H1 (cell line): ENCODE measurements at regions not wholly inside any gene's neighbourhood (a gene's known extent, or its start where the extent isn't known, plus 50 kb on each side); places are given as distances from the start of the nearest gene placed in this dataset.

ENCODE experiments used
- CTCF ChIA-PET: fragments of 300-600 bp; sonication (Branson Sonifier 250); formaldehyde crosslinking; loops from one replicate; lab custom pipeline; 2021; ENCODE audit not compliant: partially characterized antibody; lab: Charles Lee
- POLR2A ChIA-PET: fragments of 300-600 bp; sonication (Branson Sonifier 250); formaldehyde crosslinking; loops from one replicate; lab custom pipeline; 2021; ENCODE audit warnings: inconsistent platforms; ENCODE audit not compliant: partially characterized antibody; lab: Charles Lee
- DNase-seq, 2 experiments: peaks; one replicate each; pipeline versions ENCODE4 v3.0.0 to v3.0.0-alpha.2; 2010 to 2022; ENCODE audit warnings: low spot score in 2 of 2, low read depth in 1 of 2, mixed read lengths in 1 of 2
- FAIRE-seq: peaks from 2 replicates; lab custom pipeline; 2011; peaks lifted over from hg19 to GRCh38; lab: Jason Lieb, UNC
- H2AFZ ChIP-seq: 2 replicates; pipeline ENCODE4 v1.8.1; 2012; ENCODE audit warnings: low read length, inconsistent platforms
- H2AK5ac ChIP-seq: 2 replicates; pipeline ENCODE4 v1.6.1; 2013; ENCODE audit warnings: low read depth, low read length
- H2BK120ac ChIP-seq: replicated peaks from 2 replicates; pipeline ENCODE3; 2013; ENCODE audit warnings: low read depth, low read length, inconsistent platforms
- H2BK12ac ChIP-seq: 2 replicates; pipeline ENCODE4 v1.6.1; 2013; ENCODE audit warnings: low read depth, low read length
- H2BK15ac ChIP-seq: 2 replicates; pipeline ENCODE4 v1.6.1; 2013; ENCODE audit warnings: low read length
- H2BK20ac ChIP-seq: 2 replicates; pipeline ENCODE4 v1.6.1; 2013; ENCODE audit warnings: low read length
- H2BK5ac ChIP-seq: 2 replicates; pipeline ENCODE4 v1.6.1; 2013; ENCODE audit warnings: low read depth, low read length
- H3K14ac ChIP-seq: 2 replicates; pipeline ENCODE4 v1.6.1; 2013; ENCODE audit warnings: inconsistent platforms; ENCODE audit not compliant: insufficient read length
- H3K18ac ChIP-seq: 2 replicates; pipeline ENCODE4 v1.6.1; 2013; ENCODE audit warnings: low read length; ENCODE audit errors: extremely low read depth
- H3K23ac ChIP-seq: 2 replicates; pipeline ENCODE4 v1.6.1; 2013; ENCODE audit warnings: inconsistent platforms; ENCODE audit not compliant: insufficient read length
- H3K23me2 ChIP-seq: 2 replicates; pipeline ENCODE4 v1.6.1; 2013; ENCODE audit warnings: low read depth, low read length
- H3K27ac ChIP-seq: 2 replicates; pipeline ENCODE4 v1.6.1; 2011; ENCODE audit warnings: low read depth, low read length, inconsistent platforms
- H3K27me3 ChIP-seq, 4 experiments: replicated peaks in 1 of 4; 1 replicate in 1 of 4; 2 replicates in 3 of 4; pipeline versions ENCODE4 v1.6.1 to v1.8.1; 2011 to 2013; ENCODE audit warnings: low read length in 3 of 4, mild to moderate bottlenecking in 3 of 4, inconsistent platforms in 2 of 4, mixed read lengths in 2 of 4, moderate library complexity in 1 of 4; ENCODE audit not compliant: control insufficient read depth in 3 of 4, insufficient read depth in 3 of 4; ENCODE audit errors: extremely low read depth in 1 of 4
- H3K36me3 ChIP-seq, 4 experiments: 2 replicates each; pipeline versions ENCODE4 v1.6.1 to v1.8.1; 2011 to 2013; ENCODE audit warnings: mild to moderate bottlenecking in 4 of 4, low read length in 3 of 4, moderate library complexity in 2 of 4, control low read depth in 1 of 4, inconsistent platforms in 1 of 4; ENCODE audit not compliant: insufficient read depth in 4 of 4, control insufficient read depth in 2 of 4
- H3K4ac ChIP-seq: replicated peaks from 2 replicates; pipeline ENCODE3; 2013; ENCODE audit warnings: low read length, low read depth, mixed read lengths, inconsistent platforms; ENCODE audit not compliant: insufficient read length
- H3K4me1 ChIP-seq, 4 experiments: replicated peaks in 1 of 4; 1 replicate in 1 of 4; 2 replicates in 3 of 4; pipeline versions ENCODE4 v1.6.1 to v1.8.1; 2011 to 2013; ENCODE audit warnings: low read length in 3 of 4, inconsistent platforms in 2 of 4, mixed read lengths in 1 of 4; ENCODE audit not compliant: insufficient read depth in 4 of 4, control insufficient read depth in 3 of 4
- H3K4me2 ChIP-seq, 2 experiments: 2 replicates each; pipeline versions ENCODE4 v1.6.1 to v1.8.1; 2011 to 2013; ENCODE audit warnings: low read depth in 2 of 2, low read length in 2 of 2, control low read depth in 1 of 2, inconsistent platforms in 1 of 2, mild to moderate bottlenecking in 1 of 2; ENCODE audit not compliant: insufficient read depth in 1 of 2
- H3K4me3 ChIP-seq, 4 experiments: fragments of 200-600, 300-600 bp in 1 of 4; sonication (generic), shearing (Covaris generic), sonication (Bioruptor Twin) in 1 of 4; 2 replicates each; pipeline versions ENCODE4 v1.5.1 to v1.8.1; 2011 to 2016; ENCODE audit warnings: low read length in 4 of 4, low read depth in 3 of 4, control low read depth in 2 of 4, inconsistent platforms in 2 of 4, mild to moderate bottlenecking in 2 of 4, mixed read lengths in 1 of 4, moderate library complexity in 1 of 4; ENCODE audit not compliant: insufficient read depth in 2 of 4; ENCODE audit errors: extremely low read depth in 1 of 4
- H3K56ac ChIP-seq: replicated peaks from 2 replicates; pipeline ENCODE3; 2013; ENCODE audit warnings: low read depth, mild to moderate bottlenecking, mixed read lengths, low read length, inconsistent platforms; ENCODE audit not compliant: insufficient read length
- H3K79me1 ChIP-seq: 2 replicates; pipeline ENCODE4 v1.6.1; 2013; ENCODE audit warnings: low read depth, low read length, control low read depth
- H3K79me2 ChIP-seq, 2 experiments: 2 replicates each; pipeline versions ENCODE4 v1.6.1 to v1.8.1; 2012 to 2013; ENCODE audit warnings: low read length in 2 of 2, mild to moderate bottlenecking in 2 of 2, inconsistent platforms in 1 of 2; ENCODE audit not compliant: insufficient read depth in 2 of 2, control insufficient read depth in 1 of 2
- H3K9ac ChIP-seq, 4 experiments: replicated peaks in 1 of 4; 1 replicate in 1 of 4; 2 replicates in 3 of 4; pipeline versions ENCODE4 v1.6.1 to v1.8.1; 2011 to 2013; ENCODE audit warnings: low read depth in 3 of 4, low read length in 3 of 4, control low read depth in 2 of 4, mild to moderate bottlenecking in 2 of 4, moderate library complexity in 2 of 4, inconsistent platforms in 1 of 4; ENCODE audit errors: extremely low read depth in 1 of 4
- H3K9me3 ChIP-seq, 2 experiments: 2 replicates each; pipeline versions ENCODE4 v1.6.1 to v1.8.1; 2012 to 2013; ENCODE audit warnings: mild to moderate bottlenecking in 2 of 2, moderate library complexity in 2 of 2, control low read depth in 1 of 2, inconsistent platforms in 1 of 2, low read depth in 1 of 2, low read length in 1 of 2, mixed read lengths in 1 of 2; ENCODE audit not compliant: insufficient read depth in 2 of 2
- H4K20me1 ChIP-seq, 2 experiments: replicated peaks in 1 of 2; 2 replicates each; pipeline versions ENCODE3 to v1.8.1; 2011 to 2013; ENCODE audit warnings: inconsistent platforms in 2 of 2, low read length in 2 of 2, mild to moderate bottlenecking in 1 of 2; ENCODE audit not compliant: insufficient read depth in 2 of 2, control insufficient read depth in 1 of 2
- H4K5ac ChIP-seq: 2 replicates; pipeline ENCODE4 v1.6.1; 2013; ENCODE audit warnings: low read length, low read depth, mixed read lengths, inconsistent platforms; ENCODE audit not compliant: insufficient read length
- H4K8ac ChIP-seq: 2 replicates; pipeline ENCODE4 v1.8.0; 2013; ENCODE audit warnings: mild to moderate bottlenecking, moderate library complexity, low read length, inconsistent platforms; ENCODE audit not compliant: insufficient read depth; ENCODE audit errors: extremely low read depth
- H4K91ac ChIP-seq: replicated peaks from 2 replicates; pipeline ENCODE3; 2013; ENCODE audit warnings: low read length, mixed read lengths, inconsistent platforms; ENCODE audit not compliant: insufficient read length
- MAFK ChIP-seq: IDR thresholded peaks from 2 replicates; pipeline ENCODE4 v1.6.1; 2012; ENCODE audit warnings: low read depth, mild to moderate bottlenecking, improper control_type of control experiment, low read length
- SP2 ChIP-seq: IDR thresholded peaks from 2 replicates; pipeline ENCODE4 v1.6.1; 2012; ENCODE audit warnings: mild to moderate bottlenecking, low read length, inconsistent platforms
- USF2 ChIP-seq: IDR thresholded peaks from 2 replicates; pipeline ENCODE4 v1.6.1; 2011; ENCODE audit warnings: low read length, improper control_type of control experiment
- WGBS, 2 experiments: shearing (Covaris generic) in 1 of 2; methylation state at CpG; one replicate each; pipeline versions ENCODE4 v1.1.6 to v1.1.7; 2013 to 2015; ENCODE audit warnings: low lambda C conversion rate in 2 of 2, mixed read lengths in 2 of 2, inconsistent platforms in 1 of 2, low coverage in 1 of 2, missing lambda C conversion rate in 1 of 2; ENCODE audit not compliant: insufficient replicate concordance in 2 of 2, insufficient coverage in 1 of 2, insufficient read length in 1 of 2; ENCODE audit errors: extremely low coverage in 1 of 2, missing lambda C conversion rate in 1 of 2; 5-methylcytosine and 5-hydroxymethylcytosine counted together

DNA sequence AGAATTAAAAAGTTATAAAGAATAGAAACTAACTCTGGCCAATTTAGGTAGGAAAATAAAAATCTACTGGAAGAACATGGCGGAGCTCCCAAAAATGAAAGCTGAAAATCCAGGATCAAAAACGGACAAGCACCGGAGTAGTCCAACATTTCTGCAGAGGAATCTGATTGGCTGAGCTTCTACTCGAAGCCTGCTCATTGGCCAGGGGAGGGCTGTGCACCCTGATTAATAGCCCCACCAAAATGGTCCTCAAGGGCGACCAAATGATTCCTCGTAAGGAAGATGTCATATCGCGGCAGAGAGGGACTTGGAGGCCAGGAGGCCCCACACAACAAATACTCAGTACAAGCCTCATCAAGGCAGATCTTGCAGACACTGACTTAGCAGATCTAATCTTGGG is 900.7 kb downstream of the UQCRFS1 start:
- no peak overlapping the region; the same call in 1 of the 2 replicates for H2BK12ac ChIP-seq
- DNase-seq (no peak), FAIRE-seq (no peak)
- H3K14ac ChIP-seq = no peak overlapping the region
- POLR2A ChIA-PET = no interaction called here
- H2AFZ ChIP-seq = no peak overlapping the region
- no peak overlapping the region for H2BK15ac ChIP-seq
- H2BK5ac ChIP-seq = no peak overlapping the region
- no peak overlapping the region for H2AK5ac ChIP-seq
- no peak overlapping the region for H2BK20ac ChIP-seq
- H3K4ac ChIP-seq = no peak overlapping the region
- H3K79me1 ChIP-seq = no peaks in the 10 kb centered on the region
- no peak overlapping the region for H3K4me2 ChIP-seq
- TF ChIP-seq USF2 (no peak), SP2 (no peak), MAFK (no peak)
- WGBS, 2 experiments = 97% methylated on average over 8 of the region's 8 CpGs; no CpG with 5 or more reads in 1 of the 2 experiments
- no peak overlapping the region for H4K8ac ChIP-seq
- no peak overlapping the region for H3K4me3 ChIP-seq
- no peaks in the 10 kb centered on the region for H4K20me1 ChIP-seq
- H3K4me1 ChIP-seq = peaks cover 0 to 10% (median 5%) of the 10 kb centered on the region in 4 experiments; a peak in 5 of 7 replicates
- CTCF ChIA-PET = interaction anchor here (1.5 to 20.3 kb wide), 2 partner anchors 66 to 74 kb away, joined by 3 to 289 read pairs; no protein-coding TSS in a partner anchor
- H3K23me2 ChIP-seq = no peaks in the 10 kb centered on the region
- H2BK120ac ChIP-seq = no peak overlapping the region
- H4K5ac ChIP-seq = no peak overlapping the region
- H3K9ac ChIP-seq = no peak overlapping the region
- H3K27ac ChIP-seq = no peak overlapping the region
- no peaks in the 10 kb centered on the region for H3K9me3 ChIP-seq
- no peak overlapping the region for H3K18ac ChIP-seq
- H3K36me3 ChIP-seq = no peaks in the 10 kb centered on the region
- H3K79me2 ChIP-seq = no peaks in the 10 kb centered on the region
- H3K23ac ChIP-seq = no peak overlapping the region
- H4K91ac ChIP-seq = no peak overlapping the region
- H3K56ac ChIP-seq = no peak overlapping the region
- no peaks in the 10 kb centered on the region for H3K27me3 ChIP-seq
